Right lobe of liver (tissue), 6 donors: ENCODE measurements at regions not wholly inside any gene's neighbourhood (a gene's known extent, or its start where the extent isn't known, plus 50 kb on each side); places are given as distances from the start of the nearest gene placed in this dataset.

Experiments
- ATAC-seq, 4 donors: fragments of 200-7000 bp; cut with Tn5 transposase; one replicate each; pipeline ENCODE4 v1.9.1; 2020; ENCODE audit warnings: mild to moderate bottlenecking in 4 of 4, moderate library complexity in 4 of 4
- DNase-seq, 3 donors: peaks; one replicate each; pipeline ENCODE4 v3.0.0-alpha.2; 2020
- H3K27ac ChIP-seq, 3 donors: fragments of 200-600 bp; one replicate each; pipeline ENCODE4 v1.8.0; 2022
- H3K27me3 ChIP-seq, 2 donors: fragments of 200-600 bp; one replicate each; pipeline ENCODE4 v1.8.0; 2022
- H3K36me3 ChIP-seq, 4 donors: fragments of 200-600 bp; sonication (generic) in 1 of 4; one replicate each; pipeline versions ENCODE4 v1.5.1 to v1.8.0; 2017 to 2022; ENCODE audit warnings: control low read depth in 1 of 4
- H3K4me1 ChIP-seq, 4 donors: fragments of 200-600 bp; sonication (generic) in 1 of 4; one replicate each; pipeline versions ENCODE4 v1.5.1 to v1.8.0; 2017 to 2022; ENCODE audit warnings: control low read depth in 1 of 4
- H3K4me3 ChIP-seq, 3 donors: fragments of 200-600 bp; one replicate each; pipeline ENCODE4 v1.8.0; 2022
- H3K9me3 ChIP-seq, 4 donors: fragments of 200-600 bp; sonication (generic) in 1 of 4; one replicate each; pipeline versions ENCODE4 v1.5.1 to v1.8.0; 2017 to 2022; ENCODE audit warnings: control low read depth in 1 of 4
- POLR2A ChIP-seq: fragments of 450-650 bp; IDR thresholded peaks from one replicate; pipeline ENCODE4 v1.6.1; 2017; ENCODE audit warnings: antibody characterized with exemption, mild to moderate bottlenecking
- WGBS: methylation state at CpG from one replicate; pipeline ENCODE4 v1.1.6; 2018; ENCODE audit warnings: low coverage, low lambda C conversion rate; ENCODE audit not compliant: insufficient coverage; ENCODE audit errors: missing lambda C conversion rate; 5-methylcytosine and 5-hydroxymethylcytosine counted together
- intact Hi-C, 2 donors: fragments of 100-400 bp; cut with DNase I; formaldehyde crosslinking; loops; one replicate each; pipeline versions ENCODE4 v1.11.2 to v1.14.1; 2022
- TF ChIP-seq, protein P1 (sequence below), 4 donors: fragments of 200-600 bp in 3 of 4; fragments of 450-650 bp in 1 of 4; IDR thresholded peaks; one replicate each; pipeline versions ENCODE4 v1.5.1 to v1.8.0; 2016 to 2022; ENCODE audit warnings: antibody characterized with exemption in 4 of 4, mild to moderate bottlenecking in 2 of 4
- donor health status: DM: no; HTN: yes; CAD: no.
- donor health status: DM: no; HTN: no; CAD: no.
- donor health status: DM: no; HTN: no; CAD: no.
- donor health status: DM: no; HTN: yes; CAD: no.
- donor health status: DM: no; HTN: yes; CAD: no.

DNA sequence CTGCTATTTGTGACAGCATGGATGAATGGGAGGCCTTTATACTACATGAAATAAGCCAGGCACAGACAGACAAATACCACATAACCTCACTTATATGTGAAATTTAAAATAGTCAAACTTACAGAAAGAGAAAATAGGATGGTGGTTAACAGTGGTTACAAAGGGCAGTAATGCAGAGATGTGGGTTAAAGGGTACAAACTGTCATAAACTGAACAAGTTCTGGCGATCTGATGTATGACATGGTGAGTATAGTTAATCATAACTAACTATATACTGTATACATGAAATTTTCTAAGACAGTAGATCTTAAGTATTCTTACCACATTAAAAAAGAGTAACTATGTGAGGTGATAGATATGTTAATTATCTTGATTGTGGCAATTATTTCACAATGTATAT, 558.1 kb upstream of the ZNF804A start:
- no peak for ATAC-seq
- 75% methylated on average over 1 of the region's 1 CpG for WGBS
- intact Hi-C loops = no loop called here
- Histone ChIP-seq H3K27ac (no peak overlapping the region), H3K4me1 (no peaks in the 10 kb centered on the region), H3K36me3 (no peaks in the 10 kb centered on the region), H3K27me3 (no peaks in the 10 kb centered on the region), H3K9me3 (no peaks in the 10 kb centered on the region), H3K4me3 (no peak overlapping the region)
- DNase-seq = no peak
- TF ChIP-seq, protein P1, sequence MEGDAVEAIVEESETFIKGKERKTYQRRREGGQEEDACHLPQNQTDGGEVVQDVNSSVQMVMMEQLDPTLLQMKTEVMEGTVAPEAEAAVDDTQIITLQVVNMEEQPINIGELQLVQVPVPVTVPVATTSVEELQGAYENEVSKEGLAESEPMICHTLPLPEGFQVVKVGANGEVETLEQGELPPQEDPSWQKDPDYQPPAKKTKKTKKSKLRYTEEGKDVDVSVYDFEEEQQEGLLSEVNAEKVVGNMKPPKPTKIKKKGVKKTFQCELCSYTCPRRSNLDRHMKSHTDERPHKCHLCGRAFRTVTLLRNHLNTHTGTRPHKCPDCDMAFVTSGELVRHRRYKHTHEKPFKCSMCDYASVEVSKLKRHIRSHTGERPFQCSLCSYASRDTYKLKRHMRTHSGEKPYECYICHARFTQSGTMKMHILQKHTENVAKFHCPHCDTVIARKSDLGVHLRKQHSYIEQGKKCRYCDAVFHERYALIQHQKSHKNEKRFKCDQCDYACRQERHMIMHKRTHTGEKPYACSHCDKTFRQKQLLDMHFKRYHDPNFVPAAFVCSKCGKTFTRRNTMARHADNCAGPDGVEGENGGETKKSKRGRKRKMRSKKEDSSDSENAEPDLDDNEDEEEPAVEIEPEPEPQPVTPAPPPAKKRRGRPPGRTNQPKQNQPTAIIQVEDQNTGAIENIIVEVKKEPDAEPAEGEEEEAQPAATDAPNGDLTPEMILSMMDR (IDR thresholded peaks at IDR 0.05) = no peak
- no peak for TF ChIP-seq POLR2A

DNA sequence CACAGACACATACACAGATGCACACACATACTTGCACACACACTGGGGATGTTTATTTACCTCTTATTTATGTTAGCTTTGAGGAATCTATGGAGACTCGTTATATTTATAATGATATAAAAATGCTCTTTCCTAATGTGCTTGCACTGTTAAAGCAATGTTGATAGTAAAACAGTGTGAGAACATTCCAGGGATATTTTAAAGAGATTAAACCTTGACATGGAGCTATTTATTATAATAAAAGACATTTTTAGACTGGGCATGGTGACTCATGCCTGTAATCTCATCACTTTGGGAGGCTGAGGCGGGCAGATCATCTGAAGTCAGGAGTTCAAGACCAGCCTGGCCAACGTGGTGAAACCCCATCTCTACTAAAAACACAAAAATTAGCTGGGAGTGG, 557.3 kb upstream of the ZNF804A start:
- no peak for TF ChIP-seq POLR2A
- no peak for ATAC-seq
- H3K36me3 ChIP-seq = no peaks in the 10 kb centered on the region
- no peak overlapping the region for H3K4me3 ChIP-seq
- WGBS = 35% methylated on average over 3 of the region's 3 CpGs
- H3K9me3 ChIP-seq = no peaks in the 10 kb centered on the region
- no peak overlapping the region for H3K27ac ChIP-seq
- intact Hi-C loops = no loop called here
- no peaks in the 10 kb centered on the region for H3K4me1 ChIP-seq
- H3K27me3 ChIP-seq = no peaks in the 10 kb centered on the region
- no peak for DNase-seq

DNA sequence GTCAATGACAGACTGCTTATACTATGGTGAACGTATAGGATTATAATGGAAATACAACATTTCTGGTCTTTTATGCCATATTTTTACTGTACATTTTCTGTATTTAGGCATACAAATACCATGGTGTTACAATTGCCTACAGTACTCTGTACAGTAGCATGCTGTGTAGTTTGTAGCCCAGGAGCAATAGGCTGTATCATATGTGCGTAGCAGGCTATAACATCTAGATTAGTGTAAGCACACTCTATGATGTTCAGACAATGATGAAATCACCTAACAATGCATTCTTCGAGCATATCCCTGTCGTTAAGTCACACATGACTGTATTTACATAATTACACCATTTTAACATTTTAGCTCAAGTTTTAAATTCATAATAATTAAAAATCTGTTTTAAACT, 556.6 kb upstream of the ZNF804A start:
- no peaks in the 10 kb centered on the region for H3K27me3 ChIP-seq
- WGBS = 82% methylated on average over 4 of the region's 4 CpGs
- no peak for ATAC-seq
- H3K9me3 ChIP-seq = no peaks in the 10 kb centered on the region
- DNase-seq = no peak
- H3K27ac ChIP-seq = no peak overlapping the region
- intact Hi-C loops = no loop called here
- no peaks in the 10 kb centered on the region for H3K36me3 ChIP-seq
- no peak for TF ChIP-seq POLR2A
- TF ChIP-seq, protein P1 (IDR thresholded peaks at IDR 0.05) = no peak
- H3K4me1 ChIP-seq = no peaks in the 10 kb centered on the region
- H3K4me3 ChIP-seq = no peak overlapping the region

DNA sequence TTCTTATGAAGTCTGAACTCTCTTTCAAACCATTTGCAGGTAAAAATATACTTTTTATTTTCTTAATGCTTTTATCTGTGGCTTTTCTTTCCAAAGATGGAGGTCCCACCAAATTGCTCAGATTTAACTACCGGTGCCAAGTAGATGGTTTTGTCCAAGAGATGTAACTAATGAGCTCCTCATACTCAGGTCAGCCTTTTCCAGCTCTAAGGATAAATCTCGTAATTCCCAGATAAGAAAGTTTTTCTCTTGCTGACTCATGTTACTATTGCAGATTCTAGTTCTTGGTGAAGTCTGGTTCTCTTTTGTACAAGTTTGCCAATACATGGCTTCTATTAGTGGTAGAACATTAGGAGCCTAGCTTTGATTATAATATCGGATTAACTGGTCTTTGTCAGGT, 550.8 kb upstream of the ZNF804A start:
- 37% methylated on average over 3 of the region's 3 CpGs for WGBS
- intact Hi-C loops = no loop called here

DNA sequence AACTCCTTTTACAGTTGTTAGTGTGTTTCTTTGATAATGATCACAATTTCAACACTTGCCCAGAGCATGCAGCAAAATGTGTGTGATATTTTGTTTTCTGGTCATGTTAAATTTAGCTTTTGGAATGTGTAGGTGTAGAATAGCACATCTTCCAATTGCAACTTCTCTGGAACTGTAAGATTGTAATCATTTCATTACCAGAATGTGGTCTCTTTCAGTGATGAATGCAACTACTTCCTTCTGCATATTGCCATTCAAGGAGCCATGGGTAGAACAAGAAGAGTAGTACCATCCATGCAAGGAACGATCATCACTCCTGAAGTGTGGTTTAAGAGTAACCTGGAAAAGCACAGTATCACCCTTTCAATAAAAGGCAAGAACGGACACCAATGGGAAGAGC, 548.8 kb upstream of the ZNF804A start:
- Histone ChIP-seq H3K4me3 (no peak overlapping the region), H3K27me3 (no peaks in the 10 kb centered on the region), H3K27ac (no peak overlapping the region), H3K36me3 (no peaks in the 10 kb centered on the region), H3K4me1 (no peaks in the 10 kb centered on the region), H3K9me3 (no peaks in the 10 kb centered on the region)
- DNase-seq (no peak), ATAC-seq (no peak)
- no peak for TF ChIP-seq POLR2A
- TF ChIP-seq, protein P1 (IDR thresholded peaks at IDR 0.05) = no peak
- WGBS = 67% methylated on average over 2 of the region's 2 CpGs
- intact Hi-C loops = no loop called here

More for the DNA sequence above, 550.8 kb upstream of the ZNF804A start:
- H3K27ac ChIP-seq = no peak overlapping the region
- no peaks in the 10 kb centered on the region for H3K27me3 ChIP-seq
- no peaks in the 10 kb centered on the region for H3K9me3 ChIP-seq
- no peak for ATAC-seq
- H3K4me3 ChIP-seq = no peak overlapping the region
- H3K4me1 ChIP-seq = no peaks in the 10 kb centered on the region
- TF ChIP-seq, protein P1 (IDR thresholded peaks at IDR 0.05) = no peak
- H3K36me3 ChIP-seq = no peaks in the 10 kb centered on the region
- DNase-seq = no peak
